ENCODE measurements at regions not wholly inside any gene's neighbourhood (a gene's known extent, or its start where the extent isn't known, plus 50 kb on each side); places are given as distances from the start of the nearest gene placed in this dataset.

DNA sequence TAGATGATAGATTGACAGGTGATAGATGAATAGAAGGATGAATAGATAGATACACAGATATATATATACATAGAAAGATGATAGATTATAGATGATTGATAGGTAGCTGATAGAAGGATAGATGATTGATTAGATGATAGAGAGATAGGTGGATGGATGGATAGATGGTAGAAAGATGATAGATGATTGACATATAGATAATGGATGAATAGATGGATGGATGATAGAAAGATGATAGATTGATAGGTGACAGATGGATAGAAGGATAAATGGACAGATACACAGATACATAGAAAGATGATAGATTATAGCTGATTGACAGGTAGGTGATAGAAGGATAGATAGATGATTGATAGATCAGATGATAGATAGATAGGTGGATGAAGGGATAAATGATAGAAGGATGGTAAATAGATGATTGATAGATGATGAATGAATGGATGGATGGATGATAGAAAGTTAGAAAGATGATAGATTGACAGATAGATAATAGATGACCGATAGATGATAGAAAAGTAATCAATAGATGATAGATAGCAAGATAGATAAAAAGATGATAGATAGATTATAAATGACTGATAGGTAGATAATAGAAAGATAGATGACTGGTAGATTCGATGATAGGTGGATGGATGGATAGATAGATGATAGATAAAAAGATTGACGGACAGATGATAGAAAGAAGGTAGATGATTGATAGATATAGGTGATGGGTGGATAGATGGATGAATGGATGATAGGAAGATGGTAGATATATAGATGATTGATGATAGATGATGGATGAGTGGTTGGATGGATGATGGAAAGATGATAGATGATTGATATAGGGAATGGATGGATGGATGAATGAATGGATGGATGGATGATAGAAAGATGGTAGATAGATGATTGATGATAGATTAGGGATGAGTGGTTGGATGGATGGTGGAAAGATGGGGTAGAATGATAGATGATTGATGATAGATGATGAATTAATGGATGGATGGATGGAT lies 80.4 kb downstream of the MICALL2 start:
- DNase-seq (ENCODE audit: low spot score) = no peak

DNA sequence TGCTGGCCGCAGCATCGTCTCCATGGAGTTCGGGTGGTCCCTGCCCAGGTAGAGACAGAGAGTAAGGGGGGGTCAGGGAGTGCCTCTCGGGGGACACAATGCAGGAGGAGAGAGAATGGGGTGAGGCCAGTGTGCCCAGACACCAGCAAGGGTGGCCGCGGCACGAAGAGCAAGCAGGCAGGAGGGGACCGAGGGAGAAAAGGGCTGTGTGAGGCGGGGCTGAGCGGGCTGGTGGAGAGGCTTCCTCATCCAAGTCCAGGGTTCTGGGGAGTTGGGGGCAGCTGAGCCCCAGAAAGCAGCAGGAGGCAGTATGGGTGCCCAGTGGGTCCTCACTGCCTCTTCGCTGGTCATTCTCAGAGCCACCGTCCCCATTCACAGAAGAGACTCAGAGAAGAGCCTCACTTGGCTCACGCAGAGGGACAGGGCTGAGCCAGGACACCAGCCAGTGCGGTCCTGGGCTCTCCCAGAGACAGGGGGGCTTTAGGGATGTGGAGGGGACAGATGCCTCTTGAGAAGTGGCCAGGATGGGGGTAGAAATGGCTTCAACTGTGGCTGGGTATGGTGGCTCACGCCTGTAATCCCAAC lies 78.9 kb downstream of the MICALL2 start:
- DNase-seq (ENCODE audit: low spot score) = no peak

DNA sequence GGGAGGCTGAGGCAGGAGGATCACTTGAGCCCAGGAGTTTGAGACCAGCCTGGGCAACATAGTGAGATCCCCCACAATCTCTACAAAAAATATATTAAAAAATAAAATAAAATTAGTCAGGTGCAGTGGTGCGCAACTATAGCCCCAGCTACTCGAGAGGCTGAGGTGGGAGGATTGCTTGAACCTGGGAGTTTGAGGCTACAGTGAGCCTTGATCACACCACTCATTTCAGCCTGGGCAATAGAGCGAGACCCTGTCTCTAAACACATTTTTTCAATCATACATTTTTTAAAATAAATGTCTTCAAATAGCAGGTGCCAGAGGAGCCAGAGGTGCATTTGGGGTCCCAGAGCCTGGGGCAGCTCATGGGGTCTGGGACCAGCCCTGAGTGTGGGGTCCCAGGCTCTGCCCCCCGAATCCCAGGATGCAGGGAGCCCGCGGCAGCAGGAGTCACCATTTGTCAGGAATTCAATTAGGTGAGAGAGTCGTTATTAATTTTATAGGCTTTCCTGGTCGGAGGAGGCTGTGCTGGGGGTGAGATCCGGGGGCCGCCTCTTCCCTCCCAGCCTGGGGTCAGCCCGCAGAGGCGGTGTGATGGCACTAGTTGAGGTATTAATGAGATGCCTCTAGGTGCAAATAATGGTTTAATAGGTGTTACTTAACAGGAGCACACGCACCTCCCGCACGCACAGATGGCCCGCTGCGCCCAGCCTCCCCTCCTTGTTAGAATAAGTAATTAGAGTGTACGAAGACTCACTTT lies 78.3 kb downstream of the MICALL2 start:
- no peak for DNase-seq (ENCODE audit: low spot score)

DNA sequence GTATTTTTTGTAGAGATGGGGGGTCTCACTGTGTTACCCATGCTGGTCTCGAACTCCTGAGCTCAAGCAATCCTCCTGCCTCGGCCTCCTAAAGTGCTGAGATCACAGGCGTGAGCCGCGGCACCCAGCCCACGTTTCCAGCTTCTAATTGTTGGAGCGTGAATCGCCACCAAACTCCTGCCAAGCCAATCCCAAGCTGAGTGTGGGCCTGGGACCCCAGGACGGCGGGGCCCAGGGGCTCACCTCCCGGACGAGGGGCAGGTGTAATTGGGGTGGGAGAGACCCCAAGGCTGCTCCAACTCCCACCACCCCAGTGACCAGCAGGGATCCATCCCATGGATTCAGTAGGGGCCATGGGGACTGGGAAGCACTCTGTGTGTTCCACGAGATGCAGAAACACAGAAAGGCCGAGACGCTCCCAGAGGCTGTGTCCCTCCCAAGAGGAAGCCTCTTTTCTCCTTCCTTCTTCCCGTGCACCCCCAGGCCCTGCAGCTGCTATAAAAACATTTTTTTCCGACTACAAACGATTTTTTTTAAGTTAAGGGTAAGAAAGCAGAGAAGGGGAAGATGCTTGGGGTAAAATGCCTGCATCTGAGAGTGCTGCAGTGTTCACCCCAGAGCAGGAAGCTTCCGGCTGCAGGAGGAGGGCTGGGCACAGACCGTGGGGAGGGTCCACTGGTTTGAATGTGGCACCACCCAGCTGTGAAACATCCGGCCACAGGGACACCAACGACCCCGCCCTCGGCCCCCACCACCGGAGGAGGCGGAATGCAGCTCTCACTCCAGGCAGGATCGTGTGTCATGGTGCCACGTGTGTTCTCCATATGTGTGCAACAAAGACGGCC lies 76.5 kb downstream of the MICALL2 start:
- no peak for DNase-seq (ENCODE audit: low spot score)

DNA sequence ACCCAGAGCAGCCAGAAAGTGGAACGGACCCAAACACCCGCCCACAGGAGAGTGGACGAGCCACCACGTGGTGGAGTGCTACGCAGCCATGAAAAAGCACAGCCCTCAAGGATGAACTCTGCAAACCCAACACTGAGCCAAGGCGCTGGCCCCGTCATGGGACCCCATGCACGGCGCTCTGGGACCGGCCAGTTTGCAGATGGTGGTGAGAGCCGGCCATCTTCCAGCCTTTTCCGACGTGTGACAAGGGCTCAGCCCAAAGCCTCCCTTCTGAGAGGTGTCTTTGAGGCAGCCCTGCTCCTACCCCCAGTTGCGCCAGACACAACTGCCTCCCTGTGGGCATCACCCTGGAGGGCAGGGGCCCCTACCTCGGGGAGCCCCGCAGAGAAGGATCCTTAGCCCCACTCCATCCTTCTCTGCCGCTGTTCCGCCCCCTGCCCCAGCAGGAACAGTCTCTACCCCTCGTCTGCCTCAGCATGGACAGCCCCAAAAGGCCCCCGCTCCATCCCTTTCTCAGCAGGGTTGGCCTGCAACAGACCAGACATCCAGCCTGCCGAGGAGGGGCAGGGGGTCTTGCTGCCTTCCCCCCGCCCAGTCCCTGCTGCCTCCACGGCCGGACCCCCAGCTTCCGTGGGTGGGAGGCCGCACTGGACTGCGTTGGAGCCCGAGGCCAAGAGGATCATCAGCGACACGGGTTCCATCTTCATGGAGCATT lies 75.7 kb downstream of the MICALL2 start:
- no peak for DNase-seq (ENCODE audit: low spot score)

DNA sequence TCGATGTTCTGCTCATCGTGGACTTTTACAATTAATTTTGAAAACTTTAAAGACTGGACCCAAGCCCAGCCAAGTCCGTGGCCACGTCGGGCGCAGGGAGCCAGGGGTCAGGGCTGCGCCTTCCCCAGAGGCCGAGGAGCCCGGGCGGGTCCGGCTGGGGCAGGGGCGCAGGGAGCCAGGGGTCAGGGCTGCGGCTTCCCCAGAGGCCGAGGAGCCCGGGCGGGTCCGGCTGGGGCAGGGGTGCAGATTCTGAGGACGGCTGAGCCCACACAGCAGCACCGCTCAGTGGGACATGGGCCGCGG lies 75.2 kb downstream of the MICALL2 start:
- DNase-seq (ENCODE audit: low spot score) = no peak
